GM18861 (cell line): ENCODE measurements at regions not wholly inside any gene's neighbourhood (a gene's known extent, or its start where the extent isn't known, plus 50 kb on each side); places are given as distances from the start of the nearest gene placed in this dataset.

Experiments
- ATAC-seq: cut with Tn5 transposase; IDR thresholded peaks from one replicate; pipeline ENCODE4 v1.9.1; 2021; ENCODE audit not compliant: unreplicated experiment

DNA sequence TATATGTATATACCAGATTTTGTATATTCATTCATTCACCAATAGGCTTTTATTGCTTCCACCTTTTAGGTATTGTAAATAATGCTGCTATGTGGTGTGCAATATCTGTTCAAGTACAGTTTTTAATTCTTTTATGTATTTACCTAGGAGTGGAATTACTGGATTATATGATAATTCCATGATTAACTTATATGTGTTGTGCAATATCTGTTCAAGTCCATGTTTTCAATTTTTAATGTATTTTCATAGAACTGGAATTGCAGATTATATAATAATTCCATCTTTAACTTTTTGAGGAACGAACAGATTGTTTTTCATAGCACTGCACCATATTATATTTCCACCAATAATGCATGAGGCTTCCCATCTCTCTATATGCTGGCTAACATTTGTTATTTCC is 50.6 kb upstream of the L3MBTL4 start:
- ATAC-seq = no peak

DNA sequence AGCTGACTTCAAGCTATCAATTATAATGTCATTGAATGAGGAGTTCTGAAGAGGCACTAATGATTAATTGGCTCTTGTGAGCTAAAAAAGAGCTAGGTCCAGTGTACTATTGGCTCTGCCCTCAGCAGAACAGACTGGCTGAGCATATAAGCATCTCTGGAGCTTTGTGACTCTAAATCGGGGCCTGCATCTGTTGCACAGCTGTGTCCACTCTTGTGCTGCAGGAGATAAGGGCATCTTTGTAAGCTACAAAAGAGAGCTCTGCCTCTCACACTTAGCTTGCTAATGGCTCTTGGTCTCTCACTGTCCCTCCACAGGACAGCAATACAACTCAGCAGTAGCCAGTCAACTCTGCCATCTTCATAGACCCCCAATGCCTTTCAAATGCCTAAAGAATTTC is 61.5 kb upstream of the L3MBTL4 start:
- ATAC-seq = no peak

DNA sequence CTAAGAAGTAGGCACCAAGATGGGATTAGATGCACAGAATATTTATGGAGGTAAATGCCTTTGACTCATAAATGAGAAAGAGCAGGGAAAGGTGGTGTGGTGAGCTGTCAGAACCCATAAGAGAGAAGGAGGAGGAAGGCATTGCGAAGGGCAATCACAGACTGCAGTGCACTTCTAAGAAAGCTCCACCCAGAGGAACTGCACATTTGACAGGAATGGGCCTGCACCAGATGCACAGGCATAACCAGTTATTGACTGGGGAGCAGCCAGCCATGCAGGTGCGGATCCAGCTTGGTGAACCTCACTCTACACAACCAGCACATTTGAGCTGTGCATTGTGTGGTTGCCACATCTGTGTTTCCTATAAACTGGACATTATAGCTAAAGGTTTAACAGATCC is 62.2 kb upstream of the L3MBTL4 start:
- no peak for ATAC-seq

DNA sequence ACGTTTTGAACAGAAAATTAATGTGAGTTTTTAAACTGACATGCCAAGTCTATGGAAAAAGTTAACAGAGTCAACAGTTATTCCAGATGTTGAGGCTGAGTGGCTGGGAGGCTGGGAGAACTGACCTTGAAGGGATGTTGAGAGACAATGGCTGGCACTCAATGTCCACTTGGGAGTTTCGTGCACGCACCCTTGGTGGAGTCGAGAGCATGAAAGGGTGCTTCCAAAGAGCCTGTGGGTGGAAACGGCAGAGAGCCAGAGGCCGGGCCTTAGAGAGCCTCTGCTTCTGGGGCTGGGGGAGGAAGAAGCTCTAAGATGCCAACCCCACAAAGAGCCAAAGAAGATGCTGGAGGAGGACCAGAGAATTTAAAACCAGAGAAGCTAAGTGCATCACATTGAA is 63.4 kb upstream of the L3MBTL4 start:
- ATAC-seq = no peak

DNA sequence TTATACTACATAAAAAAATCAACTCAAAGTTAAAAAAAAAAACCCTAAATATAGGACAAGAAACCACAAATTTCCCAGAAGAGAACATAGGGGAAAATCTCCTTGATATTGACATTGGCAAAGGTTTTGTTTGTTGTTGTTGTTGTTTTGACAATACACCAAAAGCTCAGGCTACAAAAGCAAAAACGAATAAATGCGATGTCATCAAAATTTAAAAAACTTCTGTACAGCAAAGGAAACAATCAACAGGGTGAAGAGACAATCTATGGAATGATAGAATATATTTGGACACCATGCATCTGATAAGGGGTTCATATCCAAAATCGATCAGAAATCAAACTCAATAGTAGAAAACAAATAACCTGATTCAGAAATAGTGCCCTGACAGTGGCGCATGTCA is 65.0 kb upstream of the L3MBTL4 start:
- no peak for ATAC-seq

DNA sequence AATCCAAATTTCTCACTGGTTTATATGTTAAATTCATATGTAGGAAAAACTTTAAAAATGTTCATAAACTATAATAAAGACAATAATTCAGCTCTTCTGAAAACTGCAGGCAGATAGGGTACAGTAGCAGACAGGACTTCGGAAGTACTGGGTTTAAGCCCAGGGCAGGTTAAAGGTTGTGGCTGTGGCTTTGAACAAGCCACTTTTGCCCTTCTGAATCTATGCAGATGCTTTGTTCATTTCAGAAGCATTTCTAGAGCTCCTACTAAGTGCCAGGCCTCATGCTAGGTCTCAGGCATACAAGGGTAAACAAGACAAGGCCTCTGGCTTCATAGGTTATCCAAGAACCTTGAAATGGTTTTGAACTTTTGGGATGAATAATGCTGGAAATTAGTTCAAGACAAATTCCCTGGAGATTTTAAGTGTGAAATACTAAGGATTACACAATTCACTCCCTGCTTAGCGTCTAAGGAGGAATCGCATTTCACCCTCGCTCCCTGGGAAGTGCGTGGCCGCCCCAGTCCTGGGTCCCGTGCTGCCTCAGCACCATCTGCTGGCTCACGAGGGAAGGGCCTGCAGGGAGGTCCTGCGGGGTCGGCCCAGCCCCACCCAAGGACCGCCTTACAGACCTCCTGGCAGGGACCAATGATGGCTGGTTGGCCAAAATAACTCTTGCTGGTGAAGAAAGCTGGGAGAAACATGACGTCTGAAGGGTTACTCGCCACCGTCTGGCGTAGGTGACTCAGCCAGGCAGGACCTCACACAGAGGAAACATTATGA is 67.7 kb upstream of the L3MBTL4 start:
- ATAC-seq = peak; percentile 69

DNA sequence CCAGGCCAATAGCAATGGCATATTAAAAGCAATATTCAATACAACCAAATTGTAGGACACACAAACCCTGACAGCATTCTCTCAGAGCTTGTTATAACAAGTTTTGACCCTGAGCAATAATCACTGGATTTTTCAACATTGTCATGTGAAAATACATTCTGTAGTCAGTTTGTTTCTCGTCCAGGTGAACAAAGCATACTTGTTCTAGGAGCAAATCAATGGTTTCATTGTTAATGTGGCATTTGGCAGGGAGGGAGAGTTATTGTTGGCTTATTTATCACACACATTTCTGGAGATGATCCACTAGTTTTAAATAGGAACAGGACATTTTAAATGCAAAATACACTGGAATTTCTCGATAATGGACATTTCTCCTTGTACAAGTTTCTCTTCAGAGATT is 69.9 kb upstream of the L3MBTL4 start:
- no peak for ATAC-seq

DNA sequence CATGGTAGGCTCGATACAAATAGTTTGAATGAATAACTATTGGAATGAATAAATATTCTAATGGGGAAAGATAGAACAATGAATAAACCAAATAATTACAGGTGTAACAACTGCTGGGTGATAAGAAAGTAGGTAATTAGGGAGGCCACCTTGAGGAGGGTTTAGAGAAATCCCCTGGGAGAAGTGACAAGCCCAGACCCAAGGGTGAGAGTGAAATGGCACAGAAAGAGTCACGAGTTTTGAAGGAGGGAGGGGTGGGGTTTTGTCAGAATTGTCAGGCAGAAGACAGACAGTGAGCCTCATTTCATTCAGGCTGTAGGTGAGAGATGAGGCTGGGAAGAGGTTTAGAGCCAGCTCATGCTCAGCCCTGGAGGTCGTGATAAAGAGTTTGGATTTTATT is 71.6 kb upstream of the L3MBTL4 start:
- no peak for ATAC-seq

DNA sequence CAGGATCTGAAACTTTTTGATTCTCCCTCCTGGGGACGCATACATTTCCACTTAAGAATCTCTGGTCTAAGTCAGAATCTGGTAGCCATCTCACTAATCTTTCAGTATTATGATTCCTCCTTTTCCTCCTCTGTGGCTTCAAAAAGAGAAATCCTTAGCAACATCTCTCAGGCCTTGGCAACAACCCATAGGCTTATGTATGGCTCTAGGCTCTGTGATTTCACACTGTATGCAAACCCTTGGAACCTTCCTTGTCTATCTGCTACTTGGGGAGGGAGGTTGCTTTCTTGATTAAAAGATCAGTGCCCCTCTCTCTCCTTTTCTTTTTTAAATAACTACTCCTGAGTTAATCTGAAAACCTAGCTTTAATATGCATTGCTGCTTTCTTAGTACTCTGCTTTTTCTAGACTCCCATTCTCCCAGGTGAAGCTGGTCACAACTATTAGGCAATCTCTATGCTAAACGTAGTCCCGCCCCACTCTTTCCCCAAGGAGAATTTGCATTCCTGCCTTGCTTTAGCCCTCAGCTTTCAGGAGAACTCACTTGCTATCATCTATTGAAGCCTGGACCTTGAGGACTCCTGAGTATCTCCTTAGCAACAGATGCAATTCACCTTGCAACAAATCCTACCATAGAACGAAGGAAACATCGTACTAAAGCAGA is 72.2 kb upstream of the L3MBTL4 start:
- no peak for ATAC-seq

DNA sequence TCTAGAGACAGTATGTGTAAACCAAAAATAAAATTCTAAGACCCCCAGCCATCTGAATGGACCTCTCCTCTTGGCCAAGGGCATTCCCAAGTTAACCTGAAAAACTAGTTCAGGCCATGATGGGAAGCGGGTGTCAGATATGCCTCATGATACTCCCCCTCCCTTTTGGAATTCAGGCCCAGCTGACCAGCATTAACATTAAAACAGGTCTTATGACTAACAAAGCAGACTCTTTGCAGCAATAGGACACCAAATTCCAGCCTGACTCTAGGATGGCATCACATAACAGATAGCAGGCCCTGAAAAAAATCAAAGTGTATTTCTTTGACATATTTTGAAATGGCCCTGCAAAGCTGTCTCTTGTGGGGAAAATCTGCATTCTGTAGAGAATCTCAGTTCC is 73.3 kb upstream of the L3MBTL4 start:
- ATAC-seq = no peak

DNA sequence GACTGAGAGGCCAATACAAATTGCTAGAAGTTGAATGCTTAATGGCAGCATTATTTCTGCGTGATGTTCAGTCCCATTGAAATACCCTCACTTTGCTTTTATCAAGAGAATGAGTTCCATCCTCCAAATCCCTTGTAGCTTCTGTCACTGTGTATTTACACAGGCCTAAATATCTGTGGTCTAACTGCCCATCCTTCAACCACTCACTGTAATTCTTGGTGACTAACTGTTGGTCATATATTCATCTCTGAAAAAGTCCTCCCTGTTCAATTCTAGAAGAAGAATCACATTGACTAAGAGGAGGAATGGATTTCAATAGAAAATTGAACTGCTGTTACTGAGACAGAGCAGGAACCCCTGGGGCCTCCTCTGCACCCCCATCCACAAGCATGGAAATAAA is 74.2 kb upstream of the L3MBTL4 start:
- ATAC-seq = no peak

DNA sequence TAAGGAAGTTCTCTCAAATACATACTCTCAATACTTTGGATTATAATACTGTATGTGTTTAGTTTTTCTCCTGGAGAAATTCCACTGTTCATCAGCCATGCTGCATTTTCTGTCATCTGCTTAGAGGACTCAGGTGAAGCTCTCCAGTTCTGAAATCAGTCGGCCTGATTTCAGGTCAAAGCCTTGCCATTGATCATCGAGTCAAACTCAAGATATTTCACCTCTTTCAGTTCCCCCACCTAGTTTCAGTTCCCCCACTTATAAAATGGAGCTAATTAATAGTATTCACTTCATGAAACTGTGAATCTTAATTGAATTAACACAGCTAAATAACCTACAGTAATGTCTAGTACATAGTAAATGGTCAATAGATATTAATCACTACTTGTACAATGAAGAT is 75.3 kb upstream of the L3MBTL4 start:
- ATAC-seq = no peak

DNA sequence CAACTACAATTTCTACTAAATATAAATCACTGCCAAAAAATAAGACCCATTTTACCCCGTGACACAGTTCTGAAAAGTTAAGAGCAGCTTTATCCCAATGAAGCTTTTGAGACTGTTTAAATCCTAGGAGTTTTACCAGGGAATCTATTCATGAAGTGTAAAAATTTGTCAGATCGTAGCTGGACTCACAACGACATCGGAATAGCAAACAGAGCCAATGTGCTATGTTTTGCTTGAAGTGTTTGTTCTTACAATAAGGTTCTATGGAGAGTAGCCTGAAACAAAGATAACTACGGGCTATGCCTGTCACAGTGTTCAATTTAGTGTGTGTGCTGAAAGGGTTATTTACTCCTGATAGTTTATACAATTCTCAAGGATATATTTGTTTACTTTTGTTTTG is 78.5 kb upstream of the L3MBTL4 start:
- no peak for ATAC-seq

DNA sequence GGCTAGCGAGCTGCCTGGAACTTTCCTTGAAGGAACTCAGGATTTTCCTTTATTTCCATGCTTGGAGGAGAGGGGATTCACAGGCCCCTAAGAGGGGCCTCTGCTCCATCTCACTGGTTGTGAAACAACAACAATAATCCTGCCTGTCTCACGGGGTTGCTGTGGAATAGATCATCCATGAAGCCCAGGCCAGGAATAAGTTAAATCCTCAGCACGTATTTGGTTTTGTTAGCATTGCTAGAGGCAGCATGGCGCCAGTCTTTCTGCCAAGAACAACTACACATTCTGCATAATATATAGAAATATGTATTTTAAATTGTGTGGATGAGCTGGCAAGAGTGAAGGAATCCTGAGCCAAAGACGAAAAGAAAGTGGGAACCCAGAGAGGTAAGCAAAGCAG is 80.8 kb upstream of the L3MBTL4 start:
- ATAC-seq = no peak

DNA sequence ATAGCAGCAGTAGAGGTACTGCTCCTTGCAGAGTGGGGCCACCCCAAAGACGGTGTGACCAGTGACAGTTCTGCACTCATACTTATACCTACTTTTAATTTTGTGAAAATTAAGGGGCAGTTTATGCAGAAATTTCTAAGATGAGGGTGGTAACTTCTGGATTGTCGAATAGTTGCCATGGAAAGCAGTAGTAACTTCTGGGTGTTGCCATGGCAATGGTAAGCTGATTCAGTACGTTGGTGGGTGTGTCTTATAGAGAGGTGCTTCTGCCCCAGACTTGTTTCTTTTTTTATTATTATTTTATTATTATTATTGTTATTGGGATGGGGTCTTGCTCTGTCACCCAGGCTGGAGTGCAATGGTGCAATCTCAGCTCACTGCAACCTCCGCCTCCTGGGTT is 82.8 kb upstream of the L3MBTL4 start:
- ATAC-seq = no peak

DNA sequence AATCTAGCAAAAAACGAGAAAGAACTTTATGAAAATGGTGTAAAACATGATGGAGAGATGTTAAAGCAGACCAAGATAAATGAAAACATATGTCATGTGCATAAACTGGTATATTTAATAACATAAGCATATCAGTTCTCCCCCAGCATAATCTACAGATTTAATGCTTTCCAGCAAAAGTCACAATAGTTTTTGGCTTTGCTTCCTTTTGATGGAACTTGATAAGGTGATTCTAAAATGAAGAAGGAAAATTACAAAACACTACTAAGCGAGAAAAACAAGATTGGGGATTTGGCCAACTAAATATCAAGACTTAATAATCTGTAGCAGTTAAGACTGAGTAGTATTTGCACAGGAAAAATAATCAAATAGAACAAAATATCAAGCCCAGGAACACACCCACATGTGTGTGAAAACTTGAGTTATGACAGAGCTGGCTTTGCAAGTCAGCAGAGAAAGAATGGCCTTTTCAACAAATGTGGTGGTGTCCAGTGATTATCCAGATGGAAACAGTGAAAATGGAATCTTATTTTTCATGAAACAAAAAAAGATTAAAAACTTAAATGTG is 83.7 kb upstream of the L3MBTL4 start:
- ATAC-seq = no peak

DNA sequence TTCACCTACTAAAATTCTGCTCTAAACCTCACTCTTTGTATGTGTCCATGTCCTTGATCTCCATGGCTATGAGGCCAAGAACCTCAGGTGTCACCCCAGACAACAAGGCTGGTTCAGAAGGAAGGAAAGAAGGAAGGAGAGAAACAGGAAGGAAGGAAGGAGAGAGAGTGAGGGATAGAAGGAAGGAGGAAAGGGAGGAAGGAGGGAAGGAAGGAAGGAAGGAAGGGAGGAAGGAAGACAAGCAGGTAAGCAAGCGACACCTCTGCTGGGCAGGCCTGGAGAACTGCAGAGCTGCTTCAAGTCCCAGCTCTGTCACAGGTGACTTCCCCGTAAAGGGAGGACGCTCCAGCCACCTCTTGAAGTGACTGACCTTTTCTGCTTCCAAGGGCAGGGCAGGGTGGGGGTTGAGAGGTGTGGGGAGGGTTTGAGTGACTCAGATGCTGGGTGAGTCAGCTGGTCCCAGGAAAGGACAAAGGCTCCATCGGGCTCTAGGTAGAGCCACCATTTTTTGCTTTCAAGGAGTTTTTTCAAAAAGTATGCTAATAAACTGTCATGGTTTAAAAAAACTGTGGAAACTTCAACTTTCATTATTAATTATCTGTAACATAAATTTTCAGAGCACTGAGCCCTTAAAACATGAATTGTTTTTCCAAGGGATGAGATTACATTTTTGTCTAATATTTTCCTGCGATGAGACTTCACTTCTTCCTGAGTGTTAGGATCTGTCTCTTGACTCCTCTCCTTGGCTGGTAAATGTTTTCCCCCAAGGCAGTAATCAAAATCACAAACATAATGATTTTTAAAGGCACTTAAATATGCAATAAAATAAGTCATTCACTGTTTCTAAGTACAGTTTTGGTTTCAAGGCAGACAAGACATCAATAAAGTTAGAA is 90.1 kb upstream of the L3MBTL4 start:
- no peak for ATAC-seq

DNA sequence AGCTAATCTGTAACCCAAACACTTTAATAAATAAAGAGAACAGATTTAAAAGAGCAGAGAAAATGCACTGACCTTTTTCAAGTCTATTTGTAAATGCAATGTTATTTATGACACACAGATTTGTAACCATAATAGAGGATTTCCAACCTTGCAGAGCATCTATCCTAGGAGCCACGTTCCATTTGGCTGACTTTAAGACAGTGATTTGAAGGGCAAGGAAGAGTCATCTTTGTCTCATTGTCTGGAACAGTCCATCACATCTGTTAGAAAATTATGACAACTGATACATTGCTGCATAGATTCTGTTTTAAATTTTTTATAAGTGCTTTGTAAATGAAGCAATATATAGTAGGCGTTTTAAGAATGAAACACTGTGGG is 90.8 kb upstream of the L3MBTL4 start:
- ATAC-seq = no peak

DNA sequence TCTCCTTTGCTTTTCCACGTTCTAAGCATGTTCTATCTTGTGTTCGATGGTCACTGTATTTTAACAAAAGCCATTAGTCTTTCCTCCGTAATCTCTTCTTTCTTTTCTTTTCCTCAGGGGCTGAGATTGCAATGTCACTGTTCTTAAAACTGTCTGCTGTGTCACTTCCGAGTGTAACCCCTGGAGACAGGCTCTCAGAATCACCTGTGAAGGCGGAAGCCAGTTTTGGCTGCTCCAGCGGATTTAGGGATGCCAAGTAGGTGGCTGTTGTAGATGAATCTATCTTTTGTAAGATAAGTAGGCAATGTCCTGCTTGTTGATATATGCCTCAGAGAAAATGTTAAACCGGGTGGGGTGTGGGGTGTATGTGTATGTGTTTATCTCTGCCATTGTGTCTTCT is 94.7 kb upstream of the L3MBTL4 start:
- ATAC-seq = no peak

DNA sequence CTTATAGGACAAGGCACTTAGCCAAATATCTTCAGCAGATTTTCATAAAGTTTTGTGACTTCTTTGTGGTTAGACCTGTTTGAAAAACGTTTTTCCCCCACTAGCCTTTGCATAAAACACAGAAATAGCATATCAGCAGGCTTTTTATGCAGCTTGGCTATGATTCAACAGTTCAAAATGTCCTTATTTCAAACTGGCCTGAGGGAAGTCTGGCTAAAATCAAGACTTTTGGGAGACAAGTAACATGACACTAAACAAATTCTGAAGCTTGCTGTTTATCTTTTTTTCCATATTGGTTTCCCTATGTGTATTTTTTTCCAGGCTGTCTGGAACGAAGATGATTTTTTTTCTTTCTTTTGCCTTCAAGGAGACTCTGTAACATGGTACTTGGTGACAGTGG is 95.1 kb upstream of the L3MBTL4 start:
- ATAC-seq = no peak

DNA sequence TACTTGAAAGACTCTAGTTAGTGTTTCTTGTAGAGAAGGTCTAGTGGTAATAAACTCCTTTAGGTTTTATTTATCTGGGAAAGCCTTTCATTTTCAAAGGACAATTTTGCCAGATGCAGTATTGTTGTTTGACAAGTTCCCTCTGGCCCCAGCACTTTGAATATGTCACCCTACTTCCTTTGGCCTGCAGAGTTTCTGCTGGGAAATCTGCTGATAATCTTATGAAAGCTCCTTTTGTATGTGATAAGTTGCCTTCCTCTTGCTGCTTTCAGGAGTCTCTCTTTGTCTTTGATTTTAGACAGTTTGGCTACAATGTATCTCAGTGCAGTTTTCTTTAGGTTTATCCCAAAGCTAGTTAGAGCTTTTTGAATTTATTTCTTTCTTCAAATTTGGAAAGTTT is 106.2 kb upstream of the L3MBTL4 start:
- ATAC-seq = no peak
